ENCODE measurements at regions not wholly inside any gene's neighbourhood (a gene's known extent, or its start where the extent isn't known, plus 50 kb on each side); places are given as distances from the start of the nearest gene placed in this dataset.
"Not testable (repeated sequence)": the region's sequence is repeated elsewhere in the genome, so short reads cannot be mapped to it uniquely, and the experiment has no call there.

DNA sequence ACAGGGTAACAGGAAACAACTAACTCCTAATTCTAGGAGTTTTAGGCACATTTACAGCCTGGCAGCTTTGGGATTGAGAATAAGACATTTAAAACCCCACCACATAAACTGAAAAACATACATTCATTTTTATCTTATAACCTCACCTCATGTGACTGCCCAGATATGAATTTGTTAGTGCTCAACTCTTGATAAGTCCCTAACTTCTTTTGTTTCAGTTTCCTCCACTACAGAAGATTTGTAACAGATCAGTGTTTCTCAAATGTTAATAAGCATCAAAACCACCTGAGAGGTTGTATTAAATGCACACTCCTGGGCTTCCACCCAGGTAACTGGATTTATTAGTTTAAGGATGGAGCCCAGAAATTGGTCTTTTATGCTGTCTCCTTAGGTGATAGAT is 190.1 kb upstream of the ARID1B start:
- Histone ChIP-seq H3K4me3 (ENCODE audit: low read depth, low read length) (no peak overlapping the region), H3K27me3 (ENCODE audit: control insufficient read depth, insufficient read depth, low read length) (no peaks in the 10 kb centered on the region), H3K36me3 (ENCODE audit: control insufficient read depth, insufficient read depth, low read length) (no peaks in the 10 kb centered on the region)
- DNase-seq (ENCODE audit: low read depth) = no peak
- TF ChIP-seq, protein P1, sequence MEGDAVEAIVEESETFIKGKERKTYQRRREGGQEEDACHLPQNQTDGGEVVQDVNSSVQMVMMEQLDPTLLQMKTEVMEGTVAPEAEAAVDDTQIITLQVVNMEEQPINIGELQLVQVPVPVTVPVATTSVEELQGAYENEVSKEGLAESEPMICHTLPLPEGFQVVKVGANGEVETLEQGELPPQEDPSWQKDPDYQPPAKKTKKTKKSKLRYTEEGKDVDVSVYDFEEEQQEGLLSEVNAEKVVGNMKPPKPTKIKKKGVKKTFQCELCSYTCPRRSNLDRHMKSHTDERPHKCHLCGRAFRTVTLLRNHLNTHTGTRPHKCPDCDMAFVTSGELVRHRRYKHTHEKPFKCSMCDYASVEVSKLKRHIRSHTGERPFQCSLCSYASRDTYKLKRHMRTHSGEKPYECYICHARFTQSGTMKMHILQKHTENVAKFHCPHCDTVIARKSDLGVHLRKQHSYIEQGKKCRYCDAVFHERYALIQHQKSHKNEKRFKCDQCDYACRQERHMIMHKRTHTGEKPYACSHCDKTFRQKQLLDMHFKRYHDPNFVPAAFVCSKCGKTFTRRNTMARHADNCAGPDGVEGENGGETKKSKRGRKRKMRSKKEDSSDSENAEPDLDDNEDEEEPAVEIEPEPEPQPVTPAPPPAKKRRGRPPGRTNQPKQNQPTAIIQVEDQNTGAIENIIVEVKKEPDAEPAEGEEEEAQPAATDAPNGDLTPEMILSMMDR (IDR thresholded peaks at IDR 0.05; ENCODE audit: insufficient read depth, low read depth, low read length) = no peak
- ChIA-PET POLR2A (no interaction called here), CTCF (no interaction called here)

DNA sequence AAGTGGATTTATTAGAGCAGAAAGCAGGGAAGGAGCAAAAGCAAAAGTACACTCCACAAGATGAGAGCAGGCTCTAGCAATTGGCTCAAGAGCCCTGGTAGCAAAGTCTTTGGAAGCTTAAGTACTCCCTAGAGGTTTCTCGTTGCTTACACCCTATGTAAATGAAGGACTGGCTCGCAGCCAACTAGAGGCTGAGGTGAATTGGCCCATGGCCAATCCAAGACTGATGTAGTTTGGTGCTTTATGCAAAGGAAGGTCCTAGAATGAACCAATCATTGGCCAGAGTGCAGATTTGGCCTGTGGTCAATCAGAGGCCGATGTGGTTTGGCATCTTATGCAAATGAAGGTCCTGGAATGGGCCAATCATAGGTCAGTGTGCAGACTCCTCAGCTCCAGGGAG is 191.3 kb upstream of the ARID1B start:
- TF ChIP-seq, protein P1 (IDR thresholded peaks at IDR 0.05; ENCODE audit: insufficient read depth, low read depth, low read length) = no peak

DNA sequence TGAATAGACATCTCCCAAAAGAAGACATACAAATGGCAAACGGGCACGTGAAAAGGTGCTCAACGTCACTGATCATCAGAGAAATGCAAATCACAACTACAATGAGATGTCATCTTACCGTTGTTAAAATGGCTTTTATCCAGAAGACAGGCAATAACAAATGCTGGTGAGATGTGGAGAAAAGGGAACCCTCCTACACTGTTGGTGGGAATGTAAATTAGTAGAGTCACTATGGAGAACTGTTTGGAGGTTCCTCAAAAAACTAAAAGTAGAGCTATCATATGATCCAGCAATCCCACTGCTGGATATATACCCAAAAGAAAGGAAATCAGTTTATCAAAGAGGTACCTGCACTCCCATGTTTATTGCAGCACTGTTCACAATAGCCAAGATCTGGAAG is 193.1 kb upstream of the ARID1B start:
- H3K4me3 ChIP-seq (ENCODE audit: low read depth, low read length); DNase-seq (ENCODE audit: low read depth); H3K27me3 ChIP-seq (ENCODE audit: control insufficient read depth, insufficient read depth, low read length); POLR2A ChIA-PET; CTCF ChIA-PET; H3K36me3 ChIP-seq (ENCODE audit: control insufficient read depth, insufficient read depth, low read length): not testable (repeated sequence)

More for the DNA sequence above, 191.3 kb upstream of the ARID1B start:
- no peak for DNase-seq (ENCODE audit: low read depth)
- H3K4me3 ChIP-seq (ENCODE audit: low read depth, low read length) = no peak overlapping the region
- ChIA-PET CTCF (no interaction called here), POLR2A (no interaction called here)
- H3K27me3 ChIP-seq (ENCODE audit: control insufficient read depth, insufficient read depth, low read length) = no peaks in the 10 kb centered on the region
- no peaks in the 10 kb centered on the region for H3K36me3 ChIP-seq (ENCODE audit: control insufficient read depth, insufficient read depth, low read length)

DNA sequence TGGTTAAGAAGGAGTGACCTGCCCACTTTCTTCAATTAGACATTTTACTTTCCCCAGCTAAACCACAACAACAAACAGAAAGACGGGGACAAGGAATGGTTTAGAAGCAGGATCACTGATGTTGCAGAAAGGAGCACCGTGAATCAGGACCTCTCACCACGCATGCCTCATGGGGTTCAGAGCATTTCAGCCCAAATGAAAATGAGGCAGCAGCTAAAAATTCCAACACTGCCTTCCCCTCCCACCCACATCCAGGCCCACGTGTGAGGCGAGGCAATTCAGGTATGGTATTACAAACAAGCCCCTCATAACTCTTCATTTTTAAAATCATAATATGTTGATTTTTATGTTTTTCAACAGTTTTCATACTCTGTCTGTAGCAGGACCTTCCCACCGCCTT is 194.1 kb upstream of the ARID1B start:
- no peak for DNase-seq (ENCODE audit: low read depth)
- ChIA-PET CTCF (no interaction called here), POLR2A (no interaction called here)
- Histone ChIP-seq H3K4me3 (ENCODE audit: low read depth, low read length) (no peak overlapping the region), H3K36me3 (ENCODE audit: control insufficient read depth, insufficient read depth, low read length) (no peaks in the 10 kb centered on the region), H3K27me3 (ENCODE audit: control insufficient read depth, insufficient read depth, low read length) (no peaks in the 10 kb centered on the region)
- TF ChIP-seq, protein P1 (IDR thresholded peaks at IDR 0.05; ENCODE audit: insufficient read depth, low read depth, low read length) = no peak

DNA sequence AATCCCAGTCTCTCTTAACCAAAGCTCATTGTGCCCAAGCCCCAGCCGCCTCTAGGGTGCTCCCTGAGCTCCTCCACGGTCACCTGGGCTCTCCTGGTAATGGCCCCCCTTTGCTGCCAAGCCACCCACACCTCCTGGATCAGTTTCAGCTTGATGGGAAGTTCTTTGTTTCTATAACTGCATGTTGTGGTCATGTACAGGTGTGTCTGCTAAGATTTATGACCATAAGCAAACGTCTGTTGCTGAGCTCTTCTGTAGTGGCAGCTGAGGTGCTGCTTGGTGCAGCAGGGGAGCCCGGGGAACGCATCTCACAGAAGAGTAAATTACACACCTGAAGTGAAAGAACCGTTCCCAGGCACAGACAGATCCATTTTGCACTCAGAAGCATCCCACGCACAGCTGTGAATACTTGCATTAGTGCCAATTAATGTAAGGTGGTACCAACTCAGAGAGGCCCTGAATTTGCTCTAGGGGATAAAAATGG is 194.6 kb upstream of the ARID1B start:
- ChIA-PET POLR2A (no interaction called here), CTCF (no interaction called here)
- no peak overlapping the region for H3K4me3 ChIP-seq (ENCODE audit: low read depth, low read length)
- no peaks in the 10 kb centered on the region for H3K36me3 ChIP-seq (ENCODE audit: control insufficient read depth, insufficient read depth, low read length)
- TF ChIP-seq, protein P1 (IDR thresholded peaks at IDR 0.05; ENCODE audit: insufficient read depth, low read depth, low read length) = no peak
- DNase-seq (ENCODE audit: low read depth) = no peak
- H3K27me3 ChIP-seq (ENCODE audit: control insufficient read depth, insufficient read depth, low read length) = no peaks in the 10 kb centered on the region

DNA sequence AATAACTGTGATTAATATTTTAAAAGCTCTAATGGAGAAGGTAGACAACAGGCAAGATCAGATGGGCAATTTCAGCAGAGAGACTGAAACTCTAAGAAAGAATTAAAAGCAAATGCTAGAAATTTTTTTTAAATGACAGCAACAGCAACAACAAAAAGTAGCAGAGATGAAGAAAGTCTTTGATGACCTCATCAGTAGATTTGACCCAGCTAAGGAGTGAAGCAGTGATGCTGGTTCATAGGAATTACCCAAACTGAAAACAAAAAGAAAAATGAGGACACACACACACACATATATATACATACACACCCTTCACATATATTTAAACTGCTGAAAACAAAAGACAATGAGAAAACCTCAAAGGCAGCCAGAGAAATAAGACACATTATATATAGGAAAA is 197.6 kb upstream of the ARID1B start:
- TF ChIP-seq, protein P1 (IDR thresholded peaks at IDR 0.05; ENCODE audit: insufficient read depth, low read depth, low read length) = no peak
- H3K36me3 ChIP-seq (ENCODE audit: control insufficient read depth, insufficient read depth, low read length) = no peaks in the 10 kb centered on the region
- DNase-seq (ENCODE audit: low read depth) = no peak
- H3K4me3 ChIP-seq (ENCODE audit: low read depth, low read length) = no peak overlapping the region
- CTCF ChIA-PET = no interaction called here
- POLR2A ChIA-PET = no interaction called here
- H3K27me3 ChIP-seq (ENCODE audit: control insufficient read depth, insufficient read depth, low read length) = no peaks in the 10 kb centered on the region
